Gastrocnemius medialis (tissue), 4 donors: ENCODE measurements at regions not wholly inside any gene's neighbourhood (a gene's known extent, or its start where the extent isn't known, plus 50 kb on each side); places are given as distances from the start of the nearest gene placed in this dataset.
A peak's percentile ranks its signal among the peaks of the same experiment; 100 is the strongest.

Experiments
- ATAC-seq, 2 donors: fragments of 150-250 bp; one replicate each; pipeline ENCODE4 v1.9.1; 2016
- DNase-seq, 2 donors: peaks; one replicate each; pipeline ENCODE4 v3.0.0-alpha.2; 2019
- H3K27ac ChIP-seq, 4 donors: fragments of 200-600 bp; sonication (generic); 1 replicate in 1 of 4; 2 replicates in 3 of 4; pipeline ENCODE4 v1.5.1; 2016 to 2018; ENCODE audit warnings: mild to moderate bottlenecking in 2 of 4, moderate library complexity in 1 of 4
- H3K27me3 ChIP-seq, 3 donors: fragments of 200-600 bp; sonication (generic) in 2 of 3; 1 replicate in 1 of 3; 2 replicates in 2 of 3; pipeline versions ENCODE4 v1.5.1 to v1.6.0; 2016 to 2019; ENCODE audit warnings: mild to moderate bottlenecking in 1 of 3, moderate library complexity in 1 of 3
- H3K36me3 ChIP-seq, 2 donors: fragments of 200-600 bp; sonication (generic) in 1 of 2; one replicate each; pipeline ENCODE4 v1.5.1; 2017 to 2018
- H3K4me1 ChIP-seq, 2 donors: fragments of 200-600 bp; sonication (generic) in 1 of 2; one replicate each; pipeline ENCODE4 v1.5.1; 2016 to 2017; ENCODE audit warnings: mild to moderate bottlenecking in 2 of 2
- H3K4me3 ChIP-seq, 4 donors: fragments of 200-600 bp; sonication (generic) in 3 of 4; 1 replicate in 1 of 4; 2 replicates in 3 of 4; pipeline ENCODE4 v1.5.1; 2016 to 2019; ENCODE audit warnings: mild to moderate bottlenecking in 2 of 4
- H3K9me3 ChIP-seq, 3 donors: fragments of 200-600 bp; sonication (generic) in 2 of 3; 1 replicate in 1 of 3; 2 replicates in 2 of 3; pipeline ENCODE4 v1.5.1; 2016 to 2019
- CTCF ChIP-seq, 5 experiments: fragments of 450-650 bp in 3 of 5; fragments of 200-600 bp in 2 of 5; sonication (generic) in 2 of 5; IDR thresholded peaks in 4 of 5; conservative IDR thresholded peaks in 1 of 5; 1 replicate in 4 of 5; 2 replicates in 1 of 5; pipeline ENCODE4 v1.5.1; 2016 to 2019; ENCODE audit warnings: antibody characterized with exemption in 5 of 5, mild to moderate bottlenecking in 3 of 5, moderate library complexity in 3 of 5
- POLR2A ChIP-seq, 2 donors: fragments of 450-650 bp; IDR thresholded peaks; one replicate each; pipeline ENCODE4 v1.6.1; 2017; ENCODE audit warnings: antibody characterized with exemption in 2 of 2, mild to moderate bottlenecking in 2 of 2, moderate library complexity in 2 of 2
- in situ Hi-C, 4 donors: fragments of 200-750 bp; cut with MboI; loops; one replicate each; pipeline versions ENCODE4 v1.15.0 to v1.8.0; 2017; ENCODE audit warnings: low sequenced_read_pairs in 4 of 4
- intact Hi-C: fragments of 100-400 bp; cut with DNase I; formaldehyde crosslinking; loops from one replicate; pipeline ENCODE4 v1.15.1; 2023; ENCODE audit warnings: low total_unique reads

GRCh38 chrX:124592744-124593143 lies 246.4 kb downstream of the SH2D1A start:
- DNase-seq (no peak), ATAC-seq (no peak)
- Histone ChIP-seq H3K4me1 (no peaks in the 10 kb centered on the region), H3K27me3 (no peaks in the 10 kb centered on the region), H3K4me3 (no peak overlapping the region), H3K36me3 (no peaks in the 10 kb centered on the region), H3K27ac (no peak overlapping the region), H3K9me3 (no peaks in the 10 kb centered on the region)
- in situ Hi-C loops, result no loop called here
- intact Hi-C loops, result no loop called here
- no peak for TF ChIP-seq CTCF (IDR thresholded peaks at IDR 0.05 in 4 of 5, conservative IDR thresholded peaks at IDR 0.05 in 1 of 5)
- TF ChIP-seq POLR2A (IDR thresholded peaks at IDR 0.05), result no peak

- in situ Hi-C loops (no loop called here), intact Hi-C loops (no loop called here)
These were observed 247.8 kb downstream of the SH2D1A start for GRCh38 chrX:124594017-124594651.

GRCh38 chrX:124605511-124605910 lies 259.1 kb downstream of the SH2D1A start:
- Histone ChIP-seq H3K27me3 (no peaks in the 10 kb centered on the region), H3K9me3 (no peaks in the 10 kb centered on the region), H3K4me3 (no peak overlapping the region), H3K36me3 (no peaks in the 10 kb centered on the region), H3K4me1 (no peaks in the 10 kb centered on the region), H3K27ac (no peak overlapping the region)
- intact Hi-C loops (no loop called here), in situ Hi-C loops (no loop called here)
- DNase-seq, result no peak
- no peak for ATAC-seq
- TF ChIP-seq CTCF (IDR thresholded peaks at IDR 0.05 in 4 of 5, conservative IDR thresholded peaks at IDR 0.05 in 1 of 5) (no peak), POLR2A (IDR thresholded peaks at IDR 0.05) (no peak)

More at GRCh38 chrX:124594017-124594651, 247.8 kb downstream of the SH2D1A start:
- TF ChIP-seq CTCF (IDR thresholded peaks at IDR 0.05 in 4 of 5, conservative IDR thresholded peaks at IDR 0.05 in 1 of 5), result no peak
- TF ChIP-seq POLR2A (IDR thresholded peaks at IDR 0.05), result no peak
- Histone ChIP-seq H3K27ac (no peak overlapping the region), H3K4me1 (no peaks in the 10 kb centered on the region), H3K36me3 (no peaks in the 10 kb centered on the region), H3K4me3 (no peak overlapping the region), H3K9me3 (no peaks in the 10 kb centered on the region), H3K27me3 (no peaks in the 10 kb centered on the region)
- ATAC-seq, result no peak
- DNase-seq, result no peak

GRCh38 chrX:124606724-124607123 lies 260.4 kb downstream of the SH2D1A start:
- ATAC-seq, result no peak
- no peak for TF ChIP-seq CTCF (IDR thresholded peaks at IDR 0.05 in 4 of 5, conservative IDR thresholded peaks at IDR 0.05 in 1 of 5)
- no peak for TF ChIP-seq POLR2A (IDR thresholded peaks at IDR 0.05)
- Histone ChIP-seq H3K4me1 (no peaks in the 10 kb centered on the region), H3K27ac (no peak overlapping the region), H3K4me3 (no peak overlapping the region), H3K27me3 (no peaks in the 10 kb centered on the region), H3K9me3 (no peaks in the 10 kb centered on the region), H3K36me3 (no peaks in the 10 kb centered on the region)
- in situ Hi-C loops (no loop called here), intact Hi-C loops (no loop called here)
- DNase-seq, result no peak

- DNase-seq, result peak; percentile 5 to 20
- no peaks in the 10 kb centered on the region for H3K27me3 ChIP-seq
- in situ Hi-C loops (no loop called here), intact Hi-C loops (no loop called here)
- peaks cover 0 to 7% of the 10 kb centered on the region in 2 donors for H3K4me1 ChIP-seq
- no peaks in the 10 kb centered on the region for H3K36me3 ChIP-seq
- TF ChIP-seq CTCF (IDR thresholded peaks at IDR 0.05 in 4 of 5, conservative IDR thresholded peaks at IDR 0.05 in 1 of 5) (no peak), POLR2A (IDR thresholded peaks at IDR 0.05) (no peak)
- ATAC-seq, result peak; percentile 99
- H3K9me3 ChIP-seq, result no peaks in the 10 kb centered on the region
- H3K27ac ChIP-seq, result peak overlapping the region; percentile 40 to 71 (median 59)
- H3K4me3 ChIP-seq, result no peak overlapping the region
These were observed 273.3 kb downstream of the SH2D1A start for GRCh38 chrX:124619710-124620109.
